Liver (tissue), 8 donors: ENCODE measurements at regions not wholly inside any gene's neighbourhood (a gene's known extent, or its start where the extent isn't known, plus 50 kb on each side); places are given as distances from the start of the nearest gene placed in this dataset.

Experiments used
- DNase-seq: peaks from one replicate; pipeline ENCODE4 v3.0.0-alpha.2; 2017; ENCODE audit warnings: low spot score
- H3K27ac ChIP-seq, 2 donors: one replicate each; pipeline ENCODE4 v1.7.0; 2013; ENCODE audit warnings: inconsistent platforms in 2 of 2, low read length in 2 of 2, control low read depth in 1 of 2, low read depth in 1 of 2, mild to moderate bottlenecking in 1 of 2
- H3K27me3 ChIP-seq, 4 donors: one replicate each; pipeline versions ENCODE4 v1.6.1 to v1.7.0; 2013; ENCODE audit warnings: low read length in 3 of 4, inconsistent platforms in 1 of 4, mild to moderate bottlenecking in 1 of 4, moderate library complexity in 1 of 4; ENCODE audit not compliant: control insufficient read depth in 4 of 4, insufficient read depth in 4 of 4
- H3K36me3 ChIP-seq, 4 donors: one replicate each; pipeline versions ENCODE4 v1.6.1 to v1.7.0; 2013; ENCODE audit warnings: low read length in 3 of 4, mild to moderate bottlenecking in 3 of 4, low read depth in 1 of 4, moderate library complexity in 1 of 4; ENCODE audit not compliant: control insufficient read depth in 4 of 4, insufficient read depth in 3 of 4
- H3K4me1 ChIP-seq, 4 donors: one replicate each; pipeline versions ENCODE4 v1.6.1 to v1.7.0; 2013; ENCODE audit warnings: low read length in 3 of 4, mild to moderate bottlenecking in 3 of 4, moderate library complexity in 1 of 4; ENCODE audit not compliant: control insufficient read depth in 4 of 4, insufficient read depth in 4 of 4
- H3K4me3 ChIP-seq, 3 donors: one replicate each; pipeline versions ENCODE4 v1.6.1 to v1.7.0; 2013; ENCODE audit warnings: low read length in 3 of 3, control low read depth in 1 of 3, low read depth in 1 of 3, mild to moderate bottlenecking in 1 of 3
- H3K9ac ChIP-seq, 2 donors: one replicate each; pipeline ENCODE4 v1.7.0; 2013; ENCODE audit warnings: low read length in 2 of 2, mild to moderate bottlenecking in 2 of 2, moderate library complexity in 2 of 2, control low read depth in 1 of 2, low read depth in 1 of 2
- H3K9me3 ChIP-seq, 4 donors: one replicate each; pipeline versions ENCODE4 v1.6.1 to v1.7.0; 2013; ENCODE audit warnings: low read length in 3 of 4; ENCODE audit not compliant: control insufficient read depth in 4 of 4
- ATF3 ChIP-seq: IDR thresholded peaks from 2 replicates; pipeline ENCODE4 v1.6.1; 2016; ENCODE audit warnings: antibody characterized with exemption
- EGR1 ChIP-seq, 2 donors: IDR thresholded peaks; 2 replicates each; pipeline ENCODE4 v1.6.1; 2016 to 2018; ENCODE audit warnings: antibody characterized with exemption in 2 of 2, low read depth in 2 of 2
- FOXA1 ChIP-seq: IDR thresholded peaks from 2 replicates; pipeline ENCODE4 v1.6.1; 2016; ENCODE audit warnings: antibody characterized with exemption
- FOXA2 ChIP-seq: IDR thresholded peaks from 2 replicates; pipeline ENCODE4 v1.6.1; 2016; ENCODE audit warnings: antibody characterized with exemption
- GABPA ChIP-seq, 2 donors: IDR thresholded peaks in 1 of 2; conservative IDR thresholded peaks in 1 of 2; 2 replicates each; pipeline ENCODE4 v1.6.1; 2016; ENCODE audit warnings: antibody characterized with exemption in 2 of 2, mild to moderate bottlenecking in 1 of 2, moderate library complexity in 1 of 2
- HNF4A ChIP-seq, 2 donors: conservative IDR thresholded peaks; 2 replicates each; pipeline ENCODE4 v1.6.1; 2016; ENCODE audit warnings: antibody characterized with exemption in 2 of 2, mild to moderate bottlenecking in 2 of 2
- HNF4G ChIP-seq: IDR thresholded peaks from 2 replicates; pipeline ENCODE4 v1.6.1; 2016; ENCODE audit warnings: antibody characterized with exemption
- JUND ChIP-seq, 2 donors: IDR thresholded peaks; 2 replicates each; pipeline ENCODE4 v1.6.1; 2016; ENCODE audit warnings: antibody characterized with exemption in 2 of 2
- NR2F2 ChIP-seq: IDR thresholded peaks from 2 replicates; pipeline ENCODE4 v1.6.1; 2016; ENCODE audit warnings: antibody characterized with exemption
- RAD21 ChIP-seq, 2 donors: IDR thresholded peaks; 2 replicates each; pipeline ENCODE4 v1.6.1; 2016; ENCODE audit warnings: antibody characterized with exemption in 2 of 2, mild to moderate bottlenecking in 2 of 2
- RXRA ChIP-seq, 2 donors: IDR thresholded peaks; 2 replicates each; pipeline ENCODE4 v1.6.1; 2017 to 2018; ENCODE audit warnings: antibody characterized with exemption in 2 of 2, mild to moderate bottlenecking in 1 of 2
- SP1 ChIP-seq: IDR thresholded peaks from 2 replicates; pipeline ENCODE4 v1.6.1; 2018; ENCODE audit warnings: antibody characterized with exemption, mild to moderate bottlenecking
- TAF1 ChIP-seq: conservative IDR thresholded peaks from 2 replicates; pipeline ENCODE4 v1.6.1; 2016; ENCODE audit warnings: antibody characterized with exemption, mild to moderate bottlenecking
- YY1 ChIP-seq: IDR thresholded peaks from 2 replicates; pipeline ENCODE4 v1.6.1; 2016; ENCODE audit warnings: antibody characterized with exemption, mild to moderate bottlenecking
- WGBS: extraction: QIAGEN DNeasy Blood & Tissue Kit; methylation state at CpG from one replicate; pipeline ENCODE4 v1.1.7; 2013; 5-methylcytosine and 5-hydroxymethylcytosine counted together
- TF ChIP-seq, protein P1 (sequence below): fragments of 150-350 bp; IDR thresholded peaks from 2 replicates; pipeline ENCODE4 v1.5.1; 2017; ENCODE audit warnings: improper control_type of control experiment, low read depth, low read length; ENCODE audit not compliant: missing input control
- TF ChIP-seq, protein P2 (sequence below): IDR thresholded peaks from 2 replicates; pipeline ENCODE4 v1.6.1; 2016; ENCODE audit warnings: antibody characterized with exemption
- TF ChIP-seq, protein P3 (sequence below): IDR thresholded peaks from 2 replicates; pipeline ENCODE4 v1.6.1; 2016; ENCODE audit warnings: antibody characterized with exemption
- donor health status: healthy.
- donor health status: healthy.
- donor health status: healthy.
- donor health status: healthy.
- donor health status: healthy.

GRCh38 chr3:95271395-95271794 is 1208.5 kb downstream of the NSUN3 start:
- Histone ChIP-seq H3K9me3 (no peaks in the 10 kb centered on the region), H3K27ac (no peak overlapping the region), H3K27me3 (no peaks in the 10 kb centered on the region), H3K9ac (no peak overlapping the region), H3K4me3 (no peak overlapping the region), H3K4me1 (no peaks in the 10 kb centered on the region), H3K36me3 (no peaks in the 10 kb centered on the region)
- DNase-seq: no peak
- 69% methylated on average over 1 of the region's 1 CpG for WGBS
- TF ChIP-seq FOXA2: no peak
- TF ChIP-seq, protein P1, sequence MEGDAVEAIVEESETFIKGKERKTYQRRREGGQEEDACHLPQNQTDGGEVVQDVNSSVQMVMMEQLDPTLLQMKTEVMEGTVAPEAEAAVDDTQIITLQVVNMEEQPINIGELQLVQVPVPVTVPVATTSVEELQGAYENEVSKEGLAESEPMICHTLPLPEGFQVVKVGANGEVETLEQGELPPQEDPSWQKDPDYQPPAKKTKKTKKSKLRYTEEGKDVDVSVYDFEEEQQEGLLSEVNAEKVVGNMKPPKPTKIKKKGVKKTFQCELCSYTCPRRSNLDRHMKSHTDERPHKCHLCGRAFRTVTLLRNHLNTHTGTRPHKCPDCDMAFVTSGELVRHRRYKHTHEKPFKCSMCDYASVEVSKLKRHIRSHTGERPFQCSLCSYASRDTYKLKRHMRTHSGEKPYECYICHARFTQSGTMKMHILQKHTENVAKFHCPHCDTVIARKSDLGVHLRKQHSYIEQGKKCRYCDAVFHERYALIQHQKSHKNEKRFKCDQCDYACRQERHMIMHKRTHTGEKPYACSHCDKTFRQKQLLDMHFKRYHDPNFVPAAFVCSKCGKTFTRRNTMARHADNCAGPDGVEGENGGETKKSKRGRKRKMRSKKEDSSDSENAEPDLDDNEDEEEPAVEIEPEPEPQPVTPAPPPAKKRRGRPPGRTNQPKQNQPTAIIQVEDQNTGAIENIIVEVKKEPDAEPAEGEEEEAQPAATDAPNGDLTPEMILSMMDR: no peak
- no peak for TF ChIP-seq RAD21 (IDR thresholded peaks at IDR 0.05)
- no peak for TF ChIP-seq GABPA (IDR thresholded peaks at IDR 0.05 in 1 of 2, conservative IDR thresholded peaks at IDR 0.05 in 1 of 2)
- TF ChIP-seq EGR1 (IDR thresholded peaks at IDR 0.05; ENCODE audit: low read depth in 2 of 2): no peak
- TF ChIP-seq NR2F2: no peak
- no peak for TF ChIP-seq RXRA (IDR thresholded peaks at IDR 0.05)

DNA sequence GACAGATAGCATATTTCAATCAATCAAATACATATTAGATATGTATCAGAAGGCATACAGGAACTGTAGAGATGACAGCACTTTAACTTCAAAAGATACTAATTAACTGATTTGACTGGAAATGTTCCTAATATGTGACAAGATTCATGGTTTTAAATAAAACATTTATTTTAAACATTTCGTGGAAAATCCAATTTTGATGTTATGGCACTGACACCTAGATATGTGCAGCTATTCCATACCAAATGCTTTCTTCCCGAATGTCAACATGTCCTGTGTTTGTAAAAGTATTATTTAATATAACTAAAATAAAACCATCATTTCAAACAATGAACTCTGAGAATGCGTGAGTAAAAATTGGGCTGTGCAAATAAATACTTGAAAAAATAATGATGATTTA is 1209.3 kb downstream of the NSUN3 start:
- Histone ChIP-seq H3K4me1 (no peaks in the 10 kb centered on the region), H3K4me3 (no peak overlapping the region), H3K36me3 (no peaks in the 10 kb centered on the region), H3K27ac (no peak overlapping the region), H3K9me3 (no peaks in the 10 kb centered on the region), H3K9ac (no peak overlapping the region), H3K27me3 (no peaks in the 10 kb centered on the region)
- no peak for DNase-seq
- 73% methylated on average over 3 of the region's 3 CpGs for WGBS
- TF ChIP-seq ATF3 (no peak), YY1 (no peak), RXRA (IDR thresholded peaks at IDR 0.05) (no peak), HNF4A (conservative IDR thresholded peaks at IDR 0.05) (no peak), JUND (IDR thresholded peaks at IDR 0.05) (no peak), EGR1 (IDR thresholded peaks at IDR 0.05; ENCODE audit: low read depth in 2 of 2) (no peak), TAF1 (no peak), RAD21 (IDR thresholded peaks at IDR 0.05) (no peak), NR2F2 (no peak), HNF4G (no peak), FOXA1 (no peak)
- TF ChIP-seq, protein P1: no peak
- TF ChIP-seq, protein P2, sequence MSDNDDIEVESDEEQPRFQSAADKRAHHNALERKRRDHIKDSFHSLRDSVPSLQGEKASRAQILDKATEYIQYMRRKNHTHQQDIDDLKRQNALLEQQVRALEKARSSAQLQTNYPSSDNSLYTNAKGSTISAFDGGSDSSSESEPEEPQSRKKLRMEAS: no peak

- no peak overlapping the region for H3K27ac ChIP-seq
- H3K9me3 ChIP-seq: no peaks in the 10 kb centered on the region
- TF ChIP-seq GABPA (IDR thresholded peaks at IDR 0.05 in 1 of 2, conservative IDR thresholded peaks at IDR 0.05 in 1 of 2): no peak
- TF ChIP-seq SP1: no peak
- TF ChIP-seq RAD21 (IDR thresholded peaks at IDR 0.05): no peak
- TF ChIP-seq FOXA1: no peak
- no peak for TF ChIP-seq JUND (IDR thresholded peaks at IDR 0.05)
- no peak for TF ChIP-seq HNF4G
- no peak for TF ChIP-seq TAF1
- TF ChIP-seq NR2F2: no peak
- no peak for TF ChIP-seq EGR1 (IDR thresholded peaks at IDR 0.05; ENCODE audit: low read depth in 2 of 2)
- no peak for TF ChIP-seq ATF3
- TF ChIP-seq, protein P3, sequence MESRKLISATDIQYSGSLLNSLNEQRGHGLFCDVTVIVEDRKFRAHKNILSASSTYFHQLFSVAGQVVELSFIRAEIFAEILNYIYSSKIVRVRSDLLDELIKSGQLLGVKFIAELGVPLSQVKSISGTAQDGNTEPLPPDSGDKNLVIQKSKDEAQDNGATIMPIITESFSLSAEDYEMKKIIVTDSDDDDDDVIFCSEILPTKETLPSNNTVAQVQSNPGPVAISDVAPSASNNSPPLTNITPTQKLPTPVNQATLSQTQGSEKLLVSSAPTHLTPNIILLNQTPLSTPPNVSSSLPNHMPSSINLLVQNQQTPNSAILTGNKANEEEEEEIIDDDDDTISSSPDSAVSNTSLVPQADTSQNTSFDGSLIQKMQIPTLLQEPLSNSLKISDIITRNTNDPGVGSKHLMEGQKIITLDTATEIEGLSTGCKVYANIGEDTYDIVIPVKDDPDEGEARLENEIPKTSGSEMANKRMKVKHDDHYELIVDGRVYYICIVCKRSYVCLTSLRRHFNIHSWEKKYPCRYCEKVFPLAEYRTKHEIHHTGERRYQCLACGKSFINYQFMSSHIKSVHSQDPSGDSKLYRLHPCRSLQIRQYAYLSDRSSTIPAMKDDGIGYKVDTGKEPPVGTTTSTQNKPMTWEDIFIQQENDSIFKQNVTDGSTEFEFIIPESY: no peak
- no peaks in the 10 kb centered on the region for H3K36me3 ChIP-seq
- H3K4me1 ChIP-seq: no peaks in the 10 kb centered on the region
- H3K4me3 ChIP-seq: no peak overlapping the region
- no peaks in the 10 kb centered on the region for H3K27me3 ChIP-seq
- DNase-seq: no peak
- WGBS: 81% methylated on average over 2 of the region's 2 CpGs
- no peak overlapping the region for H3K9ac ChIP-seq
Measured at GRCh38 chr3:95272781-95273180, 1209.9 kb downstream of the NSUN3 start.
